HEK293 (cell line): ENCODE measurements at regions not wholly inside any gene's neighbourhood (a gene's known extent, or its start where the extent isn't known, plus 50 kb on each side); places are given as distances from the start of the nearest gene placed in this dataset.

ENCODE experiments used
- CTCF ChIA-PET: fragments of 350-600 bp; formaldehyde crosslinking; extraction: SDS; loops from one replicate; lab custom pipeline; 2021; ENCODE audit warnings: antibody characterized with exemption; lab: Yijun Ruan, JAX
- POLR2A ChIA-PET: fragments of 300-600 bp; formaldehyde crosslinking; extraction: SDS; loops from one replicate; lab custom pipeline; 2020; ENCODE audit warnings: antibody characterized with exemption, inconsistent platforms; lab: Yijun Ruan, JAX
- H3K27ac ChIP-seq: fragments of 200-500 bp; sonication (Bioruptor generic); 2 replicates; pipeline ENCODE4 v1.5.1; 2014; ENCODE audit warnings: low read depth, low read length, control low read depth, inconsistent platforms; ENCODE audit errors: extremely low read depth
- H3K36me3 ChIP-seq, 2 experiments: fragments of 200-500 bp in 1 of 2; sonication (Bioruptor generic) in 1 of 2; 1 replicate in 1 of 2; 2 replicates in 1 of 2; pipeline ENCODE4 v1.5.1; 2014 to 2017; ENCODE audit warnings: inconsistent platforms in 2 of 2, low read length in 2 of 2; ENCODE audit not compliant: control insufficient read depth in 2 of 2, insufficient read depth in 1 of 2
- H3K4me1 ChIP-seq: fragments of 200-500 bp; sonication (Bioruptor generic); 2 replicates; pipeline ENCODE4 v1.5.1; 2014; ENCODE audit warnings: mild to moderate bottlenecking, low read length, inconsistent platforms; ENCODE audit not compliant: control insufficient read depth, insufficient read depth
- H3K4me3 ChIP-seq: 2 replicates; pipeline ENCODE4 v1.5.1; 2011; ENCODE audit warnings: low read depth, mild to moderate bottlenecking, control low read depth, low read length, moderate library complexity
- H3K9me3 ChIP-seq: fragments of 200-500 bp; sonication (Bioruptor generic); 2 replicates; pipeline ENCODE4 v1.5.1; 2014; ENCODE audit warnings: low read depth, low read length, inconsistent platforms; ENCODE audit not compliant: control insufficient read depth, insufficient read depth
- BCL11A ChIP-seq: fragments of 450-650 bp; formaldehyde crosslinking; IDR thresholded peaks from 2 replicates; pipeline ENCODE4 v1.5.1; 2016; ENCODE audit warnings: low read depth, missing biosample characterization, missing genetic modification characterization
- GLI4 ChIP-seq: fragments of 450-650 bp; formaldehyde crosslinking; IDR thresholded peaks from 2 replicates; pipeline ENCODE4 v1.5.1; 2016; ENCODE audit warnings: missing biosample characterization, missing genetic modification characterization
- GLIS2 ChIP-seq: fragments of 450-650 bp; formaldehyde crosslinking; IDR thresholded peaks from 2 replicates; pipeline ENCODE4 v1.5.1; 2016; ENCODE audit warnings: missing biosample characterization, missing genetic modification characterization
- KLF7 ChIP-seq: fragments of 450-650 bp; formaldehyde crosslinking; IDR thresholded peaks from 2 replicates; pipeline ENCODE4 v1.5.1; 2016; ENCODE audit warnings: missing biosample characterization, missing genetic modification characterization, borderline replicate concordance
- KLF9 ChIP-seq: fragments of 450-650 bp; formaldehyde crosslinking; IDR thresholded peaks from 2 replicates; pipeline ENCODE4 v1.5.1; 2016; ENCODE audit warnings: missing biosample characterization, missing genetic modification characterization, low read depth
- REPIN1 ChIP-seq: fragments of 450-650 bp; formaldehyde crosslinking; IDR thresholded peaks from 2 replicates; pipeline ENCODE4 v1.5.1; 2017; ENCODE audit warnings: missing biosample characterization, missing genetic modification characterization, low read depth
- SETDB1 ChIP-seq: IDR thresholded peaks from one replicate; pipeline ENCODE4 v1.6.1; 2017; ENCODE audit warnings: mild to moderate bottlenecking, low read length, moderate library complexity, mixed read lengths; ENCODE audit not compliant: insufficient read length
- TRIM28 ChIP-seq: IDR thresholded peaks from 2 replicates; pipeline ENCODE4 v1.6.1; 2011; ENCODE audit warnings: low read length, control low read depth, borderline replicate concordance
- ZBTB21 ChIP-seq: fragments of 450-650 bp; formaldehyde crosslinking; IDR thresholded peaks from 2 replicates; pipeline ENCODE4 v1.5.1; 2017; ENCODE audit warnings: missing biosample characterization, missing genetic modification characterization
- ZNF121 ChIP-seq: fragments of 450-650 bp; formaldehyde crosslinking; IDR thresholded peaks from 2 replicates; pipeline ENCODE4 v1.5.1; 2016; ENCODE audit warnings: missing biosample characterization, missing genetic modification characterization
- ZNF157 ChIP-seq: fragments of 450-650 bp; formaldehyde crosslinking; IDR thresholded peaks from 2 replicates; pipeline ENCODE4 v1.5.1; 2016; ENCODE audit warnings: missing biosample characterization, missing genetic modification characterization
- ZNF16 ChIP-seq: fragments of 450-650 bp; formaldehyde crosslinking; IDR thresholded peaks from 2 replicates; pipeline ENCODE4 v1.5.1; 2016; ENCODE audit warnings: low read depth, missing biosample characterization, missing genetic modification characterization
- ZNF239 ChIP-seq: fragments of 450-650 bp; formaldehyde crosslinking; IDR thresholded peaks from 2 replicates; pipeline ENCODE4 v1.5.1; 2016; ENCODE audit warnings: missing biosample characterization, missing genetic modification characterization
- ZNF394 ChIP-seq: fragments of 450-650 bp; formaldehyde crosslinking; IDR thresholded peaks from 2 replicates; pipeline ENCODE4 v1.5.1; 2016; ENCODE audit warnings: missing biosample characterization, missing genetic modification characterization, mild to moderate bottlenecking, moderate library complexity, borderline replicate concordance
- ZNF404 ChIP-seq: fragments of 450-650 bp; formaldehyde crosslinking; IDR thresholded peaks from 2 replicates; pipeline ENCODE4 v1.5.1; 2017; ENCODE audit warnings: missing biosample characterization, missing genetic modification characterization
- ZNF501 ChIP-seq: fragments of 450-650 bp; formaldehyde crosslinking; IDR thresholded peaks from 2 replicates; pipeline ENCODE4 v1.5.1; 2016; ENCODE audit warnings: missing biosample characterization, missing genetic modification characterization
- ZNF629 ChIP-seq: fragments of 450-650 bp; formaldehyde crosslinking; IDR thresholded peaks from 2 replicates; pipeline ENCODE4 v1.5.1; 2017; ENCODE audit warnings: missing biosample characterization, missing genetic modification characterization
- TF ChIP-seq, protein P1 (sequence below): fragments of 450-650 bp; formaldehyde crosslinking; IDR thresholded peaks from 2 replicates; pipeline ENCODE4 v1.5.1; 2016; ENCODE audit warnings: missing biosample characterization, missing genetic modification characterization
- TF ChIP-seq, protein P2 (sequence below): fragments of 450-650 bp; formaldehyde crosslinking; IDR thresholded peaks from 2 replicates; pipeline ENCODE4 v1.5.1; 2016; ENCODE audit warnings: missing biosample characterization, missing genetic modification characterization
- TF ChIP-seq, protein P3 (sequence below): fragments of 450-650 bp; formaldehyde crosslinking; IDR thresholded peaks from 2 replicates; pipeline ENCODE4 v1.5.1; 2016; ENCODE audit warnings: missing biosample characterization, missing genetic modification characterization
- TF ChIP-seq, protein P4 (sequence below): fragments of 450-650 bp; formaldehyde crosslinking; IDR thresholded peaks from 2 replicates; pipeline ENCODE4 v1.5.1; 2016; ENCODE audit warnings: missing biosample characterization, missing genetic modification characterization, borderline replicate concordance

GRCh38 chr6:98589536-98589935, 244.8 kb upstream of the POU3F2 start (continued):
- no peak for TF ChIP-seq SETDB1
- TF ChIP-seq, protein P1, sequence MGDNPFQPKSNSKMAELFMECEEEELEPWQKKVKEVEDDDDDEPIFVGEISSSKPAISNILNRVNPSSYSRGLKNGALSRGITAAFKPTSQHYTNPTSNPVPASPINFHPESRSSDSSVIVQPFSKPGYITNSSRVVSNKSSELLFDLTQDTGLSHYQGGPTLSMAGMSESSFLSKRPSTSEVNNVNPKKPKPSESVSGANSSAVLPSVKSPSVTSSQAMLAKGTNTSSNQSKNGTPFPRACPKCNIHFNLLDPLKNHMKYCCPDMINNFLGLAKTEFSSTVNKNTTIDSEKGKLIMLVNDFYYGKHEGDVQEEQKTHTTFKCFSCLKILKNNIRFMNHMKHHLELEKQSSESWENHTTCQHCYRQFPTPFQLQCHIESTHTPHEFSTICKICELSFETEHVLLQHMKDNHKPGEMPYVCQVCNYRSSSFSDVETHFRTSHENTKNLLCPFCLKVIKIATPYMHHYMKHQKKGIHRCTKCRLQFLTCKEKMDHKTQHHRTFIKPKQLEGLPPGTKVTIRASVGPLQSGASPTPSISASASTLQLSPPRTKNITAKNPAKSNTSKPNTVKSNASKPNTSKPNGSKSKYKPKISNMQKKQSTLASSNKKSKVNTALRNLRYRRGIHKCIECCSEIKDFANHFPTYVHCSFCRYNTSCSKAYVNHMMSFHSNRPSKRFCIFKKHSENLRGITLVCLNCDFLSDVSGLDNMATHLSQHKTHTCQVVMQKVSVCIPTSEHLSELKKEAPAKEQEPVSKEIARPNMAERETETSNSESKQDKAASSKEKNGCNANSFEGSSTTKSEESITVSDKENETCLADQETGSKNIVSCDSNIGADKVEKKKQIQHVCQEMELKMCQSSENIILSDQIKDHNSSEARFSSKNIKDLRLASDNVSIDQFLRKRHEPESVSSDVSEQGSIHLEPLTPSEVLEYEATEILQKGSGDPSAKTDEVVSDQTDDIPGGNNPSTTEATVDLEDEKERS (tag by site-specific recombination) = no peak
- TF ChIP-seq ZNF157 = no peak
- TF ChIP-seq, all 188 proteins: peak for 0

DNA sequence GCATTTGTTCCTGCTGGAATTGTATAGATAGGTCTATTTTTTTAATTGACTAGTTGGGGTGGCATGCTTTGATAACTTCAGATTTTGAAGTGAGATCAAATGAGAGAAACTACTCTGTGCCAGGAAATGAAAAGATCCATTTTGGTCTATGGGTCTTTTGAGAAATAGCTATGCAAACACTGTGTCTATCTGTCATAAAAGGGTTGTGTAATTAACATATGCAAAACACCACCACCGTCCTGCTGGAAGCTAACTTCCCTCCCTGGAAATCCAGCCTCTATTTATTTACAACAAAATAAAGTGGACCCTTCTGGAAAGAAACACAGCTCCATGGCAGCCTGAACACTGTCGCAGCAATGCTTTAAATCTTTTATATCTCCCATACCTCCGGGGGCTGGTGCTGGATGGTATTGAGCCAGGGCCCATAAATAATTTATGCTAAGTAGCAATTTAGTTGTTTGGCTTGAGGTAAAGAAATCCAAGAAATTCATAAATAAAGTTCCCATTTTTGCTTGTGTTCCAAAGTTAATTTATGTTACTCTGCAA, 244.2 kb upstream of the POU3F2 start:
- POLR2A ChIA-PET = no interaction called here
- no peak for TF ChIP-seq GLIS2 (tag by site-specific recombination)
- TF ChIP-seq BCL11A (tag by site-specific recombination) = no peak
- TF ChIP-seq ZNF394 (tag by site-specific recombination) = no peak
- no peak for TF ChIP-seq REPIN1
- no peak for TF ChIP-seq KLF7 (tag by site-specific recombination)
- no peak for TF ChIP-seq ZNF629 (tag by site-specific recombination)
- TF ChIP-seq KLF9 = no peak
- TF ChIP-seq, protein P2, sequence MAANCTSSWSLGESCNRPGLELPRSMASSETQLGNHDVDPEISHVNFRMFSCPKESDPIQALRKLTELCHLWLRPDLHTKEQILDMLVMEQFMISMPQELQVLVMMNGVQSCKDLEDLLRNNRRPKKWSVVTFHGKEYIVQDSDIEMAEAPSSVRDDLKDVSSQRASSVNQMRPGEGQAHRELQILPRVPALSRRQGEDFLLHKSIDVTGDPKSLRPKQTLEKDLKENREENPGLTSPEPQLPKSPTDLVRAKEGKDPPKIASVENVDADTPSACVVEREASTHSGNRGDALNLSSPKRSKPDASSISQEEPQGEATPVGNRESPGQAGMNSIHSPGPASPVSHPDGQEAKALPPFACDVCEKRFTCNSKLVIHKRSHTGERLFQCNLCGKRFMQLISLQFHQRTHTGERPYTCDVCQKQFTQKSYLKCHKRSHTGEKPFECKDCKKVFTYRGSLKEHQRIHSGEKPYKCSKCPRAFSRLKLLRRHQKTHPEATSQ (tag by site-specific recombination) = no peak
- no peak for TF ChIP-seq ZNF16 (tag by site-specific recombination)
- TF ChIP-seq ZNF404 = no peak
- TF ChIP-seq TRIM28 = no peak

DNA sequence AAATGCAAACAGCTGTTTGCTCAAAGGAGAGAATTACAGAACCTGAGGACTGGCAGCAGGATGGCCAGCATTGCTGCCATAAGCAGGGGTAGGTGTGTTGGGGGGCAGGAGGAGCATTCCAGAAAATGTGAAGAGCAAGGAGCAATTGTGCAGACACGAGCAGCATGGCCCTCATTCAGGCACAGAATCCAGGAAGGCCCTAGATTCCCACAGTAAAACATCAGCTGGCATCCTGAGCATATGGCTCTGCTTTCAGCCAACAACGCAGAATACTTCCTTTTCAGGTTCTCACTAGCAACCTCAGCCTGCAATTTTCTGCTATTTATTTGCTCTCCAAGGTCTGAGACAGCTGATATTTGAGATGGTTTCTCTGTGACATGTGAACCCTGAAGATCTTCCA, 243.4 kb upstream of the POU3F2 start:
- H3K9me3 ChIP-seq = no peaks in the 10 kb centered on the region
- H3K4me1 ChIP-seq = no peaks in the 10 kb centered on the region
- ChIA-PET CTCF (no interaction called here), POLR2A (no interaction called here)
- no peak overlapping the region for H3K27ac ChIP-seq
- H3K4me3 ChIP-seq = no peak overlapping the region
- TF ChIP-seq ZNF239 (tag by site-specific recombination) = no peak
- TF ChIP-seq, protein P3, sequence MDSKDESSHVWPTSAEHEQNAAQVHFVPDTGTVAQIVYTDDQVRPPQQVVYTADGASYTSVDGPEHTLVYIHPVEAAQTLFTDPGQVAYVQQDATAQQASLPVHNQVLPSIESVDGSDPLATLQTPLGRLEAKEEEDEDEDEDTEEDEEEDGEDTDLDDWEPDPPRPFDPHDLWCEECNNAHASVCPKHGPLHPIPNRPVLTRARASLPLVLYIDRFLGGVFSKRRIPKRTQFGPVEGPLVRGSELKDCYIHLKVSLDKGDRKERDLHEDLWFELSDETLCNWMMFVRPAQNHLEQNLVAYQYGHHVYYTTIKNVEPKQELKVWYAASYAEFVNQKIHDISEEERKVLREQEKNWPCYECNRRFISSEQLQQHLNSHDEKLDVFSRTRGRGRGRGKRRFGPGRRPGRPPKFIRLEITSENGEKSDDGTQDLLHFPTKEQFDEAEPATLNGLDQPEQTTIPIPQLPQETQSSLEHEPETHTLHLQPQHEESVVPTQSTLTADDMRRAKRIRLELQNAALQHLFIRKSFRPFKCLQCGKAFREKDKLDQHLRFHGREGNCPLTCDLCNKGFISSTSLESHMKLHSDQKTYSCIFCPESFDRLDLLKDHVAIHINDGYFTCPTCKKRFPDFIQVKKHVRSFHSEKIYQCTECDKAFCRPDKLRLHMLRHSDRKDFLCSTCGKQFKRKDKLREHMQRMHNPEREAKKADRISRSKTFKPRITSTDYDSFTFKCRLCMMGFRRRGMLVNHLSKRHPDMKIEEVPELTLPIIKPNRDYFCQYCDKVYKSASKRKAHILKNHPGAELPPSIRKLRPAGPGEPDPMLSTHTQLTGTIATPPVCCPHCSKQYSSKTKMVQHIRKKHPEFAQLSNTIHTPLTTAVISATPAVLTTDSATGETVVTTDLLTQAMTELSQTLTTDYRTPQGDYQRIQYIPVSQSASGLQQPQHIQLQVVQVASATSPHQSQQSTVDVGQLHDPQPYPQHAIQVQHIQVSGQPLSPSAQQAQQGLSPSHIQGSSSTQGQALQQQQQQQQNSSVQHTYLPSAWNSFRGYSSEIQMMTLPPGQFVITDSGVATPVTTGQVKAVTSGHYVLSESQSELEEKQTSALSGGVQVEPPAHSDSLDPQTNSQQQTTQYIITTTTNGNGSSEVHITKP (tag by site-specific recombination) = no peak
- TF ChIP-seq ZNF121 = no peak
- no peak for TF ChIP-seq GLI4 (tag by site-specific recombination)
- TF ChIP-seq ZNF501 (tag by site-specific recombination) = no peak
- TF ChIP-seq ZBTB21 (tag by site-specific recombination) = no peak
- TF ChIP-seq, protein P4, sequence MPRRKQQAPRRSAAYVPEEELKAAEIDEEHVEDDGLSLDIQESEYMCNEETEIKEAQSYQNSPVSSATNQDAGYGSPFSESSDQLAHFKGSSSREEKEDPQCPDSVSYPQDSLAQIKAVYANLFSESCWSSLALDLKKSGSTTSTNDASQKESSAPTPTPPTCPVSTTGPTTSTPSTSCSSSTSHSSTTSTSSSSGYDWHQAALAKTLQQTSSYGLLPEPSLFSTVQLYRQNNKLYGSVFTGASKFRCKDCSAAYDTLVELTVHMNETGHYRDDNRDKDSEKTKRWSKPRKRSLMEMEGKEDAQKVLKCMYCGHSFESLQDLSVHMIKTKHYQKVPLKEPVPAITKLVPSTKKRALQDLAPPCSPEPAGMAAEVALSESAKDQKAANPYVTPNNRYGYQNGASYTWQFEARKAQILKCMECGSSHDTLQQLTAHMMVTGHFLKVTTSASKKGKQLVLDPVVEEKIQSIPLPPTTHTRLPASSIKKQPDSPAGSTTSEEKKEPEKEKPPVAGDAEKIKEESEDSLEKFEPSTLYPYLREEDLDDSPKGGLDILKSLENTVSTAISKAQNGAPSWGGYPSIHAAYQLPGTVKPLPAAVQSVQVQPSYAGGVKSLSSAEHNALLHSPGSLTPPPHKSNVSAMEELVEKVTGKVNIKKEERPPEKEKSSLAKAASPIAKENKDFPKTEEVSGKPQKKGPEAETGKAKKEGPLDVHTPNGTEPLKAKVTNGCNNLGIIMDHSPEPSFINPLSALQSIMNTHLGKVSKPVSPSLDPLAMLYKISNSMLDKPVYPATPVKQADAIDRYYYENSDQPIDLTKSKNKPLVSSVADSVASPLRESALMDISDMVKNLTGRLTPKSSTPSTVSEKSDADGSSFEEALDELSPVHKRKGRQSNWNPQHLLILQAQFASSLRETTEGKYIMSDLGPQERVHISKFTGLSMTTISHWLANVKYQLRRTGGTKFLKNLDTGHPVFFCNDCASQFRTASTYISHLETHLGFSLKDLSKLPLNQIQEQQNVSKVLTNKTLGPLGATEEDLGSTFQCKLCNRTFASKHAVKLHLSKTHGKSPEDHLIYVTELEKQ (tag by site-specific recombination) = no peak
- no peaks in the 10 kb centered on the region for H3K36me3 ChIP-seq

More for the DNA sequence above, 244.2 kb upstream of the POU3F2 start:
- CTCF ChIA-PET = interaction anchor here (0.8 to 1.3 kb wide), 2 partner anchors 9 to 138 kb away, joined by 3 read pairs; no protein-coding TSS in a partner anchor
- Histone ChIP-seq H3K4me1 (no peaks in the 10 kb centered on the region), H3K27ac (no peak overlapping the region), H3K9me3 (no peaks in the 10 kb centered on the region), H3K4me3 (no peak overlapping the region), H3K36me3 (no peaks in the 10 kb centered on the region)
